Kidney epithelial cell (primary cell): ENCODE measurements at regions not wholly inside any gene's neighbourhood (a gene's known extent, or its start where the extent isn't known, plus 50 kb on each side); places are given as distances from the start of the nearest gene placed in this dataset.

ENCODE experiments used
- DNase-seq: peaks from one replicate; pipeline ENCODE4 v3.0.0-alpha.2; 2010; ENCODE audit warnings: low read depth
- H3K27me3 ChIP-seq: 2 replicates; pipeline ENCODE4 v1.6.0; 2011; ENCODE audit warnings: low read length; ENCODE audit not compliant: control insufficient read depth, insufficient read depth
- H3K36me3 ChIP-seq: 2 replicates; pipeline ENCODE4 v1.5.1; 2011; ENCODE audit warnings: low read length; ENCODE audit not compliant: control insufficient read depth, insufficient read depth
- H3K4me3 ChIP-seq: 2 replicates; pipeline ENCODE4 v1.5.1; 2011; ENCODE audit warnings: low read depth, mild to moderate bottlenecking, control low read depth, low read length
- TF ChIP-seq, protein P1 (sequence below): IDR thresholded peaks from 2 replicates; pipeline ENCODE4 v1.5.1; 2011; ENCODE audit warnings: mild to moderate bottlenecking, moderate library complexity, low read length, control low read depth, inconsistent platforms; ENCODE audit not compliant: insufficient read depth, poor library complexity, severe bottlenecking

DNA sequence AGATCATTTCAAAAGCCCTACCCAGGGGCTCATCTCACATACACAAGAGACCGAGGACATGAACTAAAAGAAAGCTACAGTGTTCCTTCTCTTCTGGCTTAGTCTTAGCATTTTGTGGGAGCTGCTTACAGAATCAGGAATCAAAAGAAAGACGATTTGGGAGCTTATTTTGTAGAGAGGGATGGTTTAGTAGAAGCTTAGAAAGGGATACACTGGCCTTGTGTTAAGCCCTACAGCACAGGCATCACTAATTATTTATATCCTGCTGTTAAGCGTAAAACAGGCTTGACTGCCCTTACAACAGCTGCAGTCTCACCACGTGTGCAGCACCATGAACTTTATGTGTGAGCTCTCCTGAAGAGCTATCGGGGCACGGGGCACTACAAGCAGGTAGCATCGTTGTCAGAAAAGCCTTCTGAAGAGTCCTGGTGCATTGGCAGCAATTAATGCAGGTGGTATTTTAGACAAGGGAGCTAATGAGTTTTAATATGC, 798.3 kb downstream of the NXPH1 start:
- TF ChIP-seq, protein P1, sequence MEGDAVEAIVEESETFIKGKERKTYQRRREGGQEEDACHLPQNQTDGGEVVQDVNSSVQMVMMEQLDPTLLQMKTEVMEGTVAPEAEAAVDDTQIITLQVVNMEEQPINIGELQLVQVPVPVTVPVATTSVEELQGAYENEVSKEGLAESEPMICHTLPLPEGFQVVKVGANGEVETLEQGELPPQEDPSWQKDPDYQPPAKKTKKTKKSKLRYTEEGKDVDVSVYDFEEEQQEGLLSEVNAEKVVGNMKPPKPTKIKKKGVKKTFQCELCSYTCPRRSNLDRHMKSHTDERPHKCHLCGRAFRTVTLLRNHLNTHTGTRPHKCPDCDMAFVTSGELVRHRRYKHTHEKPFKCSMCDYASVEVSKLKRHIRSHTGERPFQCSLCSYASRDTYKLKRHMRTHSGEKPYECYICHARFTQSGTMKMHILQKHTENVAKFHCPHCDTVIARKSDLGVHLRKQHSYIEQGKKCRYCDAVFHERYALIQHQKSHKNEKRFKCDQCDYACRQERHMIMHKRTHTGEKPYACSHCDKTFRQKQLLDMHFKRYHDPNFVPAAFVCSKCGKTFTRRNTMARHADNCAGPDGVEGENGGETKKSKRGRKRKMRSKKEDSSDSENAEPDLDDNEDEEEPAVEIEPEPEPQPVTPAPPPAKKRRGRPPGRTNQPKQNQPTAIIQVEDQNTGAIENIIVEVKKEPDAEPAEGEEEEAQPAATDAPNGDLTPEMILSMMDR = no peak
- DNase-seq = no peak
- Histone ChIP-seq H3K27me3 (no peaks in the 10 kb centered on the region), H3K4me3 (no peak overlapping the region), H3K36me3 (no peaks in the 10 kb centered on the region)

DNA sequence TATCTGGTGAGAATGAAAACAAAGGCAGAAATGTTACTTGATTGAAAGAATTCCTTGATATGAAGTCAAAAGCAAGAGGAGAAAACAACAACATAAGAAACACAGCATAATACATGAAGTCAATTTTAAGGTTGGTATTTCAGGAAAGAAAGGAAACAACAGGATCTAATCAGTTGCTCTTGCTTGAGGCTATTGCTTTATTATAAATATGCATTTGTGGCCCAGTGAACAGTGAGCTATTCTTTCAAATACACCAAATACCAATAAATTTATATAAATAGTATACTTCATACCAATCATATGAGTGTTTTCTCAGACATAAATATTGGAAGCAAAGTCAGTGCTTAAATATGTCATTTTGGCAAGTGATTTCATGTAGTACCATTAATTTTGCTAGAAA, 806.6 kb downstream of the NXPH1 start:
- Histone ChIP-seq H3K27me3 (no peaks in the 10 kb centered on the region), H3K36me3 (no peaks in the 10 kb centered on the region), H3K4me3 (no peak overlapping the region)
- DNase-seq = no peak
- TF ChIP-seq, protein P1 = no peak

DNA sequence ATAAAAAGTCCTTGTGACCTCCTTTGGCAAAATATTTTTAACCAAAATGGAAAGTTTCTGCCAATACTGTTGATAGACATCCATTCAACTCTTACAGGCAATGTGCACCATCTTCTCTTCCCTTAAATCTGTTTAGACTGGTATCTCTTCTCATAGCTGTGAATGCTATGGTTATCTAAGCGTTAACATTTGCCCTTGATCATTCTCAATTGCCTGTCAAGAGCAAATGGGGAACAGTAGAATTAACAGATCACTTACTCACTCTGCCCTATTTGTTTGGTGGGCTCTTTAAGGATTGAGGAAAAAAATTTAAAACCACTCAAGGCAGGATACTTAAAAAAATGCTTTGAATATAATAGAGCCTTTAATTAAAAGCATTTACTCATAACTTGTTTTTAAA, 808.4 kb downstream of the NXPH1 start:
- TF ChIP-seq, protein P1 = no peak
- Histone ChIP-seq H3K27me3 (no peaks in the 10 kb centered on the region), H3K36me3 (no peaks in the 10 kb centered on the region), H3K4me3 (no peak overlapping the region)
- no peak for DNase-seq

- H3K4me3 ChIP-seq = no peak overlapping the region
- DNase-seq = no peak
- TF ChIP-seq, protein P1 = no peak
- H3K36me3 ChIP-seq = no peaks in the 10 kb centered on the region
- H3K27me3 ChIP-seq = no peaks in the 10 kb centered on the region
These were observed 809.2 kb downstream of the NXPH1 start for GRCh38 chr7:9242636-9243035.

DNA sequence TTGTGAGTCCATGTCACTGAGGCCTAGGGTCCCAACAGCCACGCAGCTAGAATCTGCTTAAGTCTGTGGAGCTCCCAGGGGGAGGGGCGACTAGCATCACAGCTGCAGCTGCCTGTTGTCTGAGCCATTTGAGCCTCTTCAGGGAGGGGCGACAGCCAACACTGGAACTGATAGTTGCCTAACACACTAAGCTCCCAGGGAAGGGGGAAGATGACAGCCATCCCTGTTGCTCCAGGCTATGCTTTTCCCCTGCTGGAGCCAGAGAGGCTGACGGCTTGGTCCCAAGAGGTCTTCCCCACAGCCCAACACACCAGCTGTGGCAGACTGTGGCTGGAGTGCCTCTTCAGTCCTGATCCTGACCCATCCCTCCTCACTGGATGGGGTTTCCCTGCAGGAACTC, 817.5 kb downstream of the NXPH1 start:
- no peaks in the 10 kb centered on the region for H3K27me3 ChIP-seq
- H3K36me3 ChIP-seq = no peaks in the 10 kb centered on the region
- DNase-seq = no peak
- TF ChIP-seq, protein P1 = no peak
- H3K4me3 ChIP-seq = no peak overlapping the region

DNA sequence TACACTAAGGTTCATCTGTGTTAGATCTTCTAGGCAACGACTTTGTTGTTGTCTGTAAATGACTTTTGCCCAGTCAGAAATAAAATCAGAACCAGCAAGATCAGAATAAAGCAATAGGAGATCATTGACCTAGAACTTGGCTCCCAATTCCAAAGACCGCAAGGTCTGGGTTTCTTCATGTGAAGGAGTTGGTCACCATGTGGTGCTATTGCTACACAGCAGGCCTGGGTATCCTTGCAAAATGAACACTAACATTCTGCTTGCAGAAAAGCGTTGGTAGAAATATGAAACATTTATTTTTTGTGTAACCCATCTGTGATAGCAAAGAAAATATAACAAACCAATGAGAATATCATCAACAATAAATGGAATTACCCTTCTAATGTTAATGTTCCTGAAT, 831.0 kb downstream of the NXPH1 start:
- Histone ChIP-seq H3K27me3 (no peaks in the 10 kb centered on the region), H3K36me3 (no peaks in the 10 kb centered on the region), H3K4me3 (no peak overlapping the region)
- TF ChIP-seq, protein P1 = peak; percentile 11
- no peak for DNase-seq
